ENCODE measurements at regions not wholly inside any gene's neighbourhood (a gene's known extent, or its start where the extent isn't known, plus 50 kb on each side); places are given as distances from the start of the nearest gene placed in this dataset.

- no peak for DNase-seq (ENCODE audit: low spot score)
Measured at GRCh38 chr4:104964410-104965175, 182.1 kb upstream of the TET2 start.

- peak; percentile 55 for DNase-seq (ENCODE audit: low spot score)
Measured at GRCh38 chr4:104966349-104967033, 180.2 kb upstream of the TET2 start.

- DNase-seq (ENCODE audit: low spot score) = no peak
Measured at GRCh38 chr4:104967034-104967401, 179.7 kb upstream of the TET2 start.

- no peak for DNase-seq (ENCODE audit: low spot score)
Measured at GRCh38 chr4:104969394-104970082, 177.1 kb upstream of the TET2 start.

GRCh38 chr4:104971462-104971861, 175.2 kb upstream of the TET2 start:
- no peak for DNase-seq (ENCODE audit: low spot score)

- no peak for DNase-seq (ENCODE audit: low spot score)
Measured at GRCh38 chr4:104973708-104974107, 173.0 kb upstream of the TET2 start.

- DNase-seq (ENCODE audit: low spot score) = no peak
Measured at GRCh38 chr4:104975617-104976016, 171.1 kb upstream of the TET2 start.

GRCh38 chr4:104976262-104976661, 170.4 kb upstream of the TET2 start:
- DNase-seq (ENCODE audit: low spot score) = no peak

- no peak for DNase-seq (ENCODE audit: low spot score)
Measured at GRCh38 chr4:104979083-104979760, 167.5 kb upstream of the TET2 start.

- no peak for DNase-seq (ENCODE audit: low spot score)
Measured at GRCh38 chr4:104983615-104984179, 163.0 kb upstream of the TET2 start.

GRCh38 chr4:104986306-104986705, 160.4 kb upstream of the TET2 start:
- DNase-seq (ENCODE audit: low spot score) = no peak

- DNase-seq (ENCODE audit: low spot score) = no peak
Measured at GRCh38 chr4:104989371-104989770, 157.3 kb upstream of the TET2 start.

GRCh38 chr4:105002278-105002677, 144.4 kb upstream of the TET2 start:
- no peak for DNase-seq (ENCODE audit: low spot score)

- no peak for DNase-seq (ENCODE audit: low spot score)
Measured at GRCh38 chr4:105014234-105014633, 132.4 kb upstream of the TET2 start.

- DNase-seq (ENCODE audit: low spot score) = no peak
Measured at GRCh38 chr4:105014635-105015034, 132.0 kb upstream of the TET2 start.

GRCh38 chr4:105015750-105016149, 130.9 kb upstream of the TET2 start:
- DNase-seq (ENCODE audit: low spot score) = no peak

GRCh38 chr4:105022811-105023667, 123.6 kb upstream of the TET2 start:
- no peak for DNase-seq (ENCODE audit: low spot score)

GRCh38 chr4:105023668-105024055, 123.0 kb upstream of the TET2 start:
- DNase-seq (ENCODE audit: low spot score) = no peak

- DNase-seq (ENCODE audit: low spot score) = no peak
Measured at GRCh38 chr4:105025263-105026017, 121.2 kb upstream of the TET2 start.

GRCh38 chr4:105036991-105037390, 109.7 kb upstream of the TET2 start:
- no peak for DNase-seq (ENCODE audit: low spot score)

- no peak for DNase-seq (ENCODE audit: low spot score)
Measured at GRCh38 chr4:105042451-105042850, 104.2 kb upstream of the TET2 start.
